Endothelial cell of umbilical vein (primary cell): ENCODE measurements at regions not wholly inside any gene's neighbourhood (a gene's known extent, or its start where the extent isn't known, plus 50 kb on each side); places are given as distances from the start of the nearest gene placed in this dataset.

Source experiments
- BruUV-seq: library from RNA; stranded (reverse); fragments of 400-500 nt; replicated peaks from 2 replicates; lab custom pipeline; 2021; lab: Mats Ljungman, UMichigan
- CTCF ChIA-PET: fragments of 300-600, 350-600 bp; sonication (Branson Sonifier 250); formaldehyde crosslinking; loops from one replicate; lab custom pipeline; 2021; ENCODE audit warnings: antibody characterized with exemption, inconsistent platforms; lab: Charles Lee
- POLR2A ChIA-PET: fragments of 300-600, 350-600 bp; sonication (Branson Sonifier 250); formaldehyde crosslinking; loops from one replicate; lab custom pipeline; 2021; ENCODE audit warnings: antibody characterized with exemption, inconsistent platforms; lab: Charles Lee
- DNase-seq: peaks from one replicate; pipeline ENCODE4 v3.0.0-alpha.2; 2011; ENCODE audit warnings: low read depth, low spot score
- FAIRE-seq: peaks from 2 replicates; lab custom pipeline; 2011; peaks lifted over from hg19 to GRCh38; lab: Jason Lieb, UNC
- H2AFZ ChIP-seq: 2 replicates; pipeline ENCODE4 v1.6.0; 2012; ENCODE audit warnings: low read depth, low read length, control low read depth, inconsistent platforms
- H3K27ac ChIP-seq: 2 replicates; pipeline ENCODE4 v1.5.1; 2011; ENCODE audit warnings: low read depth, mild to moderate bottlenecking, control low read depth, low read length, moderate library complexity; ENCODE audit not compliant: insufficient read depth
- H3K27me3 ChIP-seq, 2 experiments: 2 replicates each; pipeline versions ENCODE4 v1.6.0 to v1.6.1; 2011; ENCODE audit warnings: low read length in 2 of 2, mixed read lengths in 1 of 2; ENCODE audit not compliant: control insufficient read depth in 2 of 2, insufficient read depth in 2 of 2
- H3K36me3 ChIP-seq, 2 experiments: 2 replicates in 1 of 2; 3 replicates in 1 of 2; pipeline ENCODE4 v1.5.1; 2011; ENCODE audit warnings: low read length in 2 of 2, mild to moderate bottlenecking in 1 of 2, moderate library complexity in 1 of 2; ENCODE audit not compliant: control insufficient read depth in 2 of 2, insufficient read depth in 2 of 2; ENCODE audit errors: extremely low read depth in 1 of 2
- H3K4me1 ChIP-seq: 3 replicates; pipeline ENCODE4 v1.5.1; 2011; ENCODE audit warnings: mild to moderate bottlenecking, low read length; ENCODE audit not compliant: control insufficient read depth, insufficient read depth; ENCODE audit errors: extremely low read depth
- H3K4me2 ChIP-seq: 2 replicates; pipeline ENCODE4 v1.6.1; 2011; ENCODE audit warnings: low read length, control low read depth, mixed read lengths; ENCODE audit not compliant: insufficient read depth
- H3K4me3 ChIP-seq, 3 experiments: fragments of 200-600 bp in 1 of 3; sonication (generic), shearing (Covaris generic) in 1 of 3; replicated peaks in 1 of 3; 2 replicates each; pipeline ENCODE4 v1.5.1; 2011 to 2016; ENCODE audit warnings: control low read depth in 3 of 3, low read length in 3 of 3, mild to moderate bottlenecking in 2 of 3, inconsistent platforms in 1 of 3, low read depth in 1 of 3, moderate library complexity in 1 of 3; ENCODE audit not compliant: insufficient read depth in 1 of 3
- H3K79me2 ChIP-seq: 2 replicates; pipeline ENCODE4 v1.6.0; 2012; ENCODE audit warnings: low read length, inconsistent platforms; ENCODE audit not compliant: control insufficient read depth, insufficient read depth
- H3K9ac ChIP-seq: replicated peaks from 2 replicates; pipeline ENCODE3; 2011; ENCODE audit warnings: low read length, control low read depth; ENCODE audit not compliant: insufficient read depth; ENCODE audit errors: extremely low read depth
- H3K9me1 ChIP-seq: replicated peaks from 3 replicates; pipeline ENCODE4 v1.6.0; 2011; ENCODE audit warnings: mild to moderate bottlenecking, low read length; ENCODE audit not compliant: control insufficient read depth, insufficient read depth; ENCODE audit errors: extremely low read depth
- H3K9me3 ChIP-seq: replicated peaks from 2 replicates; pipeline ENCODE4 v1.5.1; 2012; ENCODE audit warnings: low read length, inconsistent platforms; ENCODE audit not compliant: control insufficient read depth, insufficient read depth
- H4K20me1 ChIP-seq: replicated peaks from 2 replicates; pipeline ENCODE3; 2011; ENCODE audit warnings: mild to moderate bottlenecking, low read length; ENCODE audit not compliant: control insufficient read depth, insufficient read depth; ENCODE audit errors: extremely low read depth
- CTCF ChIP-seq, 2 donors: IDR thresholded peaks; 1 replicate in 1 of 2; 2 replicates in 1 of 2; pipeline ENCODE4 v1.5.1; 2011; ENCODE audit warnings: low read length in 2 of 2, mild to moderate bottlenecking in 2 of 2, moderate library complexity in 2 of 2, control low read depth in 1 of 2, inconsistent platforms in 1 of 2, low read depth in 1 of 2; ENCODE audit not compliant: insufficient read depth in 1 of 2; ENCODE audit errors: extremely low read depth in 1 of 2
- EZH2 ChIP-seq: IDR thresholded peaks from 2 replicates; pipeline ENCODE4 v1.6.1; 2012; ENCODE audit warnings: borderline replicate concordance, low read depth, mild to moderate bottlenecking, moderate library complexity, low read length, inconsistent platforms; ENCODE audit not compliant: severe bottlenecking
- FOS ChIP-seq: IDR thresholded peaks from 2 replicates; pipeline ENCODE4 v1.6.1; 2011; ENCODE audit warnings: mild to moderate bottlenecking, low read length, moderate library complexity, borderline replicate concordance; ENCODE audit not compliant: insufficient read depth
- GATA2 ChIP-seq: IDR thresholded peaks from 2 replicates; pipeline ENCODE4 v1.7.0; 2011; ENCODE audit warnings: low read depth, mild to moderate bottlenecking, moderate library complexity, mixed read lengths, low read length; ENCODE audit not compliant: insufficient read length, insufficient read depth
- JUN ChIP-seq: IDR thresholded peaks from 2 replicates; pipeline ENCODE4 v1.6.1; 2011; ENCODE audit warnings: borderline replicate concordance, low read depth; ENCODE audit not compliant: insufficient read length, insufficient read depth
- MAX ChIP-seq: IDR thresholded peaks from 2 replicates; pipeline ENCODE4 v1.6.1; 2011; ENCODE audit not compliant: insufficient read depth, insufficient read length
- MYC ChIP-seq: IDR thresholded peaks from one replicate; pipeline ENCODE4 v1.6.1; 2011; ENCODE audit warnings: mild to moderate bottlenecking, low read depth, low read length
- POLR2A ChIP-seq: IDR thresholded peaks from 2 replicates; pipeline ENCODE4 v1.6.1; 2012; ENCODE audit warnings: low read depth, mild to moderate bottlenecking, control low read depth, low read length
- POLR2AphosphoS5 ChIP-seq: IDR thresholded peaks from 2 replicates; pipeline ENCODE4 v1.6.1; 2012; ENCODE audit warnings: low read depth, mild to moderate bottlenecking, control low read depth, low read length, moderate library complexity; ENCODE audit not compliant: insufficient read depth
- dilution Hi-C: fragments of 300-500 bp; cut with MboI; formaldehyde crosslinking; loops from one replicate; pipeline ENCODE4 v1.15.0; 2019; ENCODE audit warnings: low sequenced_read_pairs; ENCODE audit not compliant: extremely low pct_ligation_motif_present
- intact Hi-C: fragments of 100-400 bp; cut with micrococcal nuclease; formaldehyde crosslinking; loops from one replicate; pipeline ENCODE4 v1.10.0; 2022

DNA sequence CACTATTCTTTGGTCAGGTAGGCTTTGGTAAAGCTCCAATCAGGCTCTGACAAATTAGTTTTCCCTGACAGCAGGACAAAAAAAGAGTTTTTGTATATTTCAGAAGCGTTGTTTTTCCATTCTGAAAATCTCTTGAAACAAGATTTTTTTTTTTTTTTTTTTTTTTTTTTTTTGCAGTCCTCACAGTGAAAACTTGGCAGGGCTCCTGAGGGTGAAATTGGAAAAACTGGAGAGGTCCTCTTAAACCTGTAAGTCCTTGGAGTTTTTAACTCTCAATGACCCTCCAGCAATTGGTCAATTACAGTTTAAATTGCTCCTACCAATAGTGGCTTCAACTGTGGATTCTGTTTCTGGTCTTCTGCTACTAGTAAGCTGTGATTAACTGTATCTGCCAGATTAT lies 244.5 kb upstream of the PKDCC start:
- dilution Hi-C loops: no loop called here

DNA sequence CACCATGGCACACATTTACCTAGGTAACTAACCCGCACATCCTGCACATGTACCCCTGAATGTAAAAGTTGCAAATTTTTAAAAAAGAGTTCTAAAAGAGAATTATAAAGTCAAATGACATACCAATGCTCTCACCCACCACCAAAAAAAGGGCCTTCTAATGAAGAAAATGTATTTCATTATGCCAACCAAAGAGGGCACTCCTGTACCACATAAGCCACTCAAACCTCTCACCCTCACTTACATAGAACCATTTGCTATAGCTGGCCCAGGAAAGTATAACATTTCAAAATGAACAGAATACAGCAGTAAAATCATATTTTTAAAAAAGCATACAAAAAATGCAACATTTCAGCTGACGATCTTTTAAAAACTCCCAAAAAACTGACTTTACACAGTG lies 241.5 kb upstream of the PKDCC start:
- Histone ChIP-seq H3K27me3 (no peaks in the 10 kb centered on the region), H3K36me3 (no peaks in the 10 kb centered on the region), H2AFZ (no peak overlapping the region), H4K20me1 (no peaks in the 10 kb centered on the region), H3K4me2 (no peak overlapping the region), H3K4me1 (no peaks in the 10 kb centered on the region), H3K4me3 (no peak overlapping the region), H3K79me2 (no peaks in the 10 kb centered on the region), H3K9ac (no peak overlapping the region), H3K9me1 (no peaks in the 10 kb centered on the region), H3K9me3 (no peaks in the 10 kb centered on the region), H3K27ac (no peak overlapping the region)
- POLR2A ChIA-PET: no interaction called here
- intact Hi-C loops: no loop called here
- DNase-seq (no peak), FAIRE-seq (no peak)
- no TSS peak for BruUV-seq
- CTCF ChIA-PET: no interaction called here
- dilution Hi-C loops: no loop called here
- TF ChIP-seq CTCF (IDR thresholded peaks at IDR 0.05; ENCODE audit: extremely low read depth in 1 of 2, insufficient read depth in 1 of 2, low read depth in 1 of 2, low read length in 2 of 2): no peak
- no peak for TF ChIP-seq MYC
- no peak for TF ChIP-seq EZH2
- TF ChIP-seq MAX: no peak
- TF ChIP-seq FOS: no peak
- no peak for TF ChIP-seq GATA2
- TF ChIP-seq POLR2A: no peak
- TF ChIP-seq JUN: no peak
- TF ChIP-seq POLR2AphosphoS5: no peak

More for the DNA sequence above, 244.5 kb upstream of the PKDCC start:
- H3K27ac ChIP-seq: no peak overlapping the region
- no peak for FAIRE-seq
- H3K4me3 ChIP-seq: no peak overlapping the region
- H3K9ac ChIP-seq: no peak overlapping the region
- intact Hi-C loops: no loop called here
- no peak for TF ChIP-seq MYC
- no peak for TF ChIP-seq POLR2A
- TF ChIP-seq POLR2AphosphoS5: no peak
- no peak for TF ChIP-seq GATA2
- no peak for TF ChIP-seq FOS
- no peaks in the 10 kb centered on the region for H3K9me1 ChIP-seq
- H3K36me3 ChIP-seq: no peaks in the 10 kb centered on the region
- no peaks in the 10 kb centered on the region for H3K9me3 ChIP-seq
- no peak for DNase-seq
- ChIA-PET CTCF (interaction anchor here (0.7 kb wide), 1 partner anchor 44 kb away, joined by 3 read pairs; no protein-coding TSS in a partner anchor), POLR2A (no interaction called here)
- H3K79me2 ChIP-seq: no peaks in the 10 kb centered on the region
- H3K4me1 ChIP-seq: no peaks in the 10 kb centered on the region
- no TSS peak for BruUV-seq
- no peaks in the 10 kb centered on the region for H4K20me1 ChIP-seq
- H3K4me2 ChIP-seq: no peak overlapping the region
- no peaks in the 10 kb centered on the region for H3K27me3 ChIP-seq
- H2AFZ ChIP-seq: no peak overlapping the region
